T-helper 2 cell (primary cell): ENCODE measurements at regions not wholly inside any gene's neighbourhood (a gene's known extent, or its start where the extent isn't known, plus 50 kb on each side); places are given as distances from the start of the nearest gene placed in this dataset.

Experiments
- DNase-seq, 5 experiments: peaks; one replicate each; pipeline versions ENCODE4 v3.0.0 to v3.0.0-alpha.2; 2012 to 2022

DNA sequence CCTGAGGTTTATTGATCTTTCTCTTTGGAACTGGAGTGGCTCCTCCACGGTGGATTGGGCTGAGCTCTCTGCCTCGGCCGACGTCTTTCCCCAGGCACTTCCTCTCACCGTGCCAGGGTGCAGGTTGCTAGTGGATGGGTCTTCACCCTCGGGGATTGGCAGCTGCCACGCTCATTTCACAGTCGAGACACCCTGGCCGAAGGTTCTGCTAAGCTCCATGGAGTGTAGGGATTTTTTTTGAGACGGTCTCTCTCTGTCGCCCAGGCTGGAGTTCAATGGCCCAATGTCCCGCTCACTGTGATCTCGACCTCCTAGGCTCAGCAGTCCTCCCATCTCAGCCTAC lies 280.8 kb downstream of the SEC14L1 start:
- no peak for DNase-seq

DNA sequence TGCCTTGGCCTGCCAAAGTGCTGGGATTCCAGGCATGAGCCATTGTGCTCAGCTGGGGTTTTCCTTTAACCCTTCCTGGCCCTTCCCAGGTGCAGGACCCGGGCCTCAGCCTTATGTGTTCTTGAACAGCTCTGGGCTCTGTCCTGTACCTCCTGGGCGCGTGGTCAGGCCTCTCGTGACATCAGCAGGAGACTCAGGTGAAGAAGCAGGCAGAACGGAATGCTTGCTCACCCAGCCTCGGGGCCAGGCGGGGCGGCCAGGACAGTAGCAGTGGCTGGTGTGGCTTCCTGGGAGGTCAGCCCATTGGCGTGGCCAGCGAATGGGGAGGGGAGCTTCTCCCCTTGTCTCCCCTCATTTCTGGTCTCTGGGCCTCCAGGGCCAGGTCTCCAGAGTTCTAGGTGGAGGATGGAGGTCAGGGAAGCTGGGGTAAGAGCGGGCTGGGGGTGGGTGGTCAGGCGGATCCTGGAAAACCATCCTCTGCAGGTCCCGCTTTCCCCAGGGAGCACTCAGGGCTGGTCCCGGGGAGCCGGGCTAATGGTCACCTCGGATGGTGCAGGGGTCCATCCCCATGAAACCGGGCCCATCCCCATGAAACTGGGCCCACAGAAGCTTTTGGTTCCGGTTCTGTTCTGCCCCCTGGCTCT lies 281.5 kb downstream of the SEC14L1 start:
- DNase-seq: no peak

DNA sequence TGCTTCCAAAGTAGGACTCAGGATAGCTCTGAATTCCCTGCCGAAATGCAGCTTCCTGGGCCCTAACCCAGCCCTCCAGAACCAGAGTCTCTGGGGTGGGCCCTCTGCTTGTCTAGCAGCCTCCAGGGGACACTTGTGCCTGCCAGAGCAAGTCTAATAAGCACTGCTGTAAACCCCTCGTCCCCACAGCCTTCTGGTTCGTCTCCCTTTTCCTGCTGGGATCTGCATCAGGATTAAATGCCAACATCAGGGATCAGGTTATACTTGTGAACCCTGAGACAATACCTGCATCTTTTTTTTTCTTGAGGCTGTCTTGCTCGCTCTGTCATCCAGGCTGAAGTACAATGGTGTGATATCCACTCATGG lies 282.0 kb downstream of the SEC14L1 start:
- no peak for DNase-seq

DNA sequence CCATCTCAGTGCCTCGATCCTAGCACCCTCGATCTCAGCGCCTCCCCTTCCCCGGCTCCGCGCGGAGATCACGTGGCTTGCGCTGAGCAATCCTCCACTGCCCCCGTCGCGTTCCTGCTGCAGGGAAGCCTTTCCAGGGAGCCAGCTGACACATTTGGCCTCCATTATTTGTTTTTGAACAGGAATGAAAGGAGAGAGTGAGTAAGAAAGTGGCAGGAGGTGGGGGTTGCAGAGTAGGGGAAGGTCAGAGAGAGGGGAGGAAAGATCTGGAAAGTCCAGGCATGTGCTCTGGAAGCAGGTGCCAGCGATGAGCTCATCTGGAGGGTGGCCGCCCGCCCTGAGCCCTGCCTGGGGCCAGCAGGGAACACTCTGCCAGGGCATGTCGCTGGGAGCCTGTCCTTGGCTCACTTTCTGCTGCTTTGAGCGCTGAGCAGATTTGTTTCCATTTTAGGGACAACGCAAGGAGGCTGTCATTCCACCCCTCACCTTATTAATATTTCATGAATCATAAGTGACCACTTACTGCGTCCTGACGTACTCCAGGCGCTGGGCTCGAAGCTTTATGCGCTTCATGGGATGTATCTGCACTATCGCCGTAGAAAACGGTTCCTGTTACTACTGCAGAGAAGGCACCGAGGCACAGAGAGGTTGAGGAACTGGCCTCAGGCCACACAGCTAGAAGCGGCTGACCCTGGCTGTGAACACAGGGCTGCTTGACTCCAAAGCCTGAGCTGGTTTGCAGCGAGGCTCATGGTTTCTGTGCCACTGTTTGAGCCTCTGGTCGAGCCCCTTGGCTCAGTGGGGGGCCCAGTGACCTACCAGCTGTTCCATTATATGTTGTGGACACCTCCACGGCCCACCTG lies 283.1 kb downstream of the SEC14L1 start:
- DNase-seq: no peak

DNA sequence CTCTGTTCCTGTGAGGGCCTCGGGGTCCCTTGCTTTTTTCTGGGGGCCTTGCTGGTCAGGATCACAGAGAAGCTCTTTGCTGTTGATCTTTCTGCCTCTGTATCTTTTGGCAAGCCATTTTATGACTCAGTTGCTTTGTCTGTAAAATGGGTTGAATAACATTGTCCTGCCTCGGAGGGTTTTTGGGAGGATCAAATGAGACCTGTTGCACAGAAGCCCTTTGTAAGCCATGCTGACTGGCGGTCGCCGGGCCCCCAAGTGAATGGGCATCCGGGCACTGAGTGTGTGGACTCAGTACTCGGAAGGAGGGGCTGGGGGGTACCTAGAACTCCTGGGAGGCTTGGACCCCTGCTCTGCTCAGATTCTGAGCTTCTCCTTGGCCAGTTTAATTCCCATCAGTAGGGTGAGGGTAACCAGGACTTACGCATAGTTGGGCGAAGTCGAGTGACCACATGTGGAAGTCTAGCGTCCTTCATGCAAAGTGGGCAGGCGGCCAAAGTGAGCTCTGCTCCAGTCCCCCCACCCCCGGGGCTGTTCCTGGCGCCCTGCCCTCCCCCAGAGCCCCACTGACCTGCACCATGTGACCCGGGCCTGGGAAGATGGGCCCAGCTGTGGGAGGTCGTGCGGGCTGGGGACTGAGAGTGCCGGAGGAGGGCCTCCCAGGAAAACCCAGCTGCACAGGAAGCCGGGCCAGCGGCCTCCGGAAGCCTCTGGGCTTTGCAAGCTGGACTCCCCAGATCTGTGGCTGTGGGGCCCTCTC lies 284.0 kb downstream of the SEC14L1 start:
- DNase-seq: no peak

DNA sequence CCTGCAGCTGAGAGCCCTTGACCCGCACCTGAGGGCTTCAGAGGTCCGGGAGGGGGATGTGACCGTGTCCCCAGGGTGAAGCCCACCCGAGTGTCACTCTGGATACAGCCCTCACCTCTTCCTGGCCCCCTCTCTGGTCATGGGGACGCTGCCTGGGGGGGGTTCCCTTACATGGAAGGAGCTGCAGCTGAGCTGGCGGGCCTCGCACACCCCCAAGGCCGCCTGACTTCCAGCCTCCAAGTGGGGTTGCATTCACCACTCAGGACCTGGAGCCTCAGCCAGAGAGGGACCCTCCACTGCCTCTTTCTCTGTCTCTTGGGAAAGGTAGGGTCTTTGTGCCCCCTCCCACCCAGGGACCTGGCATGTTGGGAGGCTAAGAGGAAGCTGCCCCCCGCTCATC lies 284.6 kb downstream of the SEC14L1 start:
- no peak for DNase-seq

DNA sequence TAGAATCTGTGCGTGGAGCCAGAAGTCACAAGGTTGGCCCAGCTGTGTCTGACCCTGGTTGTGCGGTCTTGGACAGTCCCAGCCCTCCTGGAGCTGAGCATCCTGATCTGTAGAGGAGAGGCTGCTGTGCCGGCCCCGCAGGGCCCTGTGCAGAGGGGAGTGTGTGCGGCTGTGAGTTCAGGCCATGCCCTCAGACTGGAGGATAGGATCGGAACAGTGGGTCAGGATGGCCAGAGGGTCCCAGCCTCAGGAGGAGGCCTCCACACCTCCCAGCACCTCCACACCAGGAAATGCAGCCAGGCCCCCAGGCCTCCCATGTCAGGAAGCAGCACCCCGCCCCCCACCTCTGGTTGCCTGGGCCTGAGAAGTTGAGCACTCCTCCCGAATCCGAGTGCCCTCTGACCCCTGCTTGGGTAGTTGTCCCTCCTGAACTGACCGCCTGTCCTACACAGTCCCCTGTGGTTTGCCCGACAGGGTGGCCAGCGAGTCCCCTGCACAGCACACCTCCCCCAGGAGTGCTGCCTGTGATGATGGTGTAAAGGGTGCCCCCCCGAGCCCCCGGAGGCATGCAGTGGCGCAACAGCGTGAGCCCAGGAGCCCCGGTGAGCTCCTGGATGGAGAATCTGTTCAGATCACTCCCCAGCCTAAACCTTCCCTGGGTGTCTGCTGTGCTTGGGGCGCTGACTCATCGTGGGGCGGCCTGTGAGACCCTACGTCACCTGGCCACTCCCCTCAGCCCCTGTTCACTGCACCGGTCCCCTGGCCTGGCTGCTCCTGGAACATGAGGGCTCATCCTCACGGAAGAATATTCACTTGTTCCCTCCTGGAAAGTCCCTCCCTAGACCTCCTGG lies 285.2 kb downstream of the SEC14L1 start:
- peak in 1 of 5 experiments; percentile 51 for DNase-seq

DNA sequence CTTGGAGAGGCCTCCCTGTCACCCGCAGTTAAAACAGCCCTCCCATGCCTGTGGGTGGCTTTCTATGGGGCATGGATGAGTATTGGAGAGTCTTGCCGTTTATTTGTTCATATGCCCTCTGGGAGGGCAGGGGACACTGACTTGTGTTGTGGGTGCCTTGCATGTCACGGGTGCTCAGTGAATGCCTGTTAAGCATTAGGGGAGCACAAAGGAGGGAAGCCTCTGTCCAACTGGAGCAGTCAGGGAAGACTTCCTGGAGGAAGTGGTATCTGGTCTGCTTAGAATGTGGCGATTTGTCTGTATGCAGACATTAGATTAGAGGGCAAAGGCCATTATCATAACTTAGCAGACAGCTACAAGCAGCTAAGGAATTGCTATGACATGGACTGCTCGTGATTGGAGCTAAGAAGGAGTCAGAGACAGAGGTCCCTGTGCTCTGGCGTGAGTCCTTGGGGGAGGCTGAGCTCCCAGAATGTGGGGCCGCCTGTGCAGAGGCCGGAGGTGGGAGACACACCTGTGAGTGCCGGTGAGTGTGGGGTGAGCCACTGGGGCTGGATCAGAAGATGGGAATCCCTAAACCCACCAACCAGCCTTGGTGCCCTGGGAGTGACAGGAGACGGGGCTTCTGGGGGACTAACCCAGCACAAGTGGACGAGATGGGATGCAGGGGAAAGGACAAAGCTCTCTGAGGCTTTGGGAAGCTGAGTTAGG lies 286.1 kb downstream of the SEC14L1 start:
- no peak for DNase-seq

DNA sequence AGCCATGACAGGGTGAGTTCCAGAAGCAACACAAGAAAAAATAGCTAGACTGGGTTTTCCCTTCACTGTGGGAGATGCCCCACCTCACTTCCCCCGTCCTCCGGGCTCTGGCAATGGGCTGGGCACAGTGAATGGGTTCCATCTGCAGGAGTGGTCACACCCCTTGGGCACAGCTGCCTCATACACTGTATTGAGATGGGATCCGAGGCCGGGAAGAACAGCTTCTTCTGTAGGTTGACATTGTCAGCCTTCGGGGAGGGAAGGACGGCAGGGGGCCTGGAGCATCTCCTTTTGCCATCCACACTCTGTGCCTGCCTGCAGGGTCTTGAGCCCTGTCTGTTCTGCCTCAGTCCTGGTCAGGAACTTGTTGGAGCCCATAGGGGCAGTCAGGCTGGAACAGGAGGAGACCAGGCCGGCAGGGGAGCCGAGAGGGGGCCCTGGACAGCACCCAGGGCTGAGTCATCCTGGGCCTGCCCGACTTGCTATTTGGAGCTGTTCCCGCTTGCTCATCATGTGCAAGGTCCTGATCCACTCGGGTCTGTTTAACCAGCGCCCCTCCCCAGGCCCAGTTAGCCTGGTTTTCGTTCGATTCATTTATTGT lies 286.7 kb downstream of the SEC14L1 start:
- no peak for DNase-seq

DNA sequence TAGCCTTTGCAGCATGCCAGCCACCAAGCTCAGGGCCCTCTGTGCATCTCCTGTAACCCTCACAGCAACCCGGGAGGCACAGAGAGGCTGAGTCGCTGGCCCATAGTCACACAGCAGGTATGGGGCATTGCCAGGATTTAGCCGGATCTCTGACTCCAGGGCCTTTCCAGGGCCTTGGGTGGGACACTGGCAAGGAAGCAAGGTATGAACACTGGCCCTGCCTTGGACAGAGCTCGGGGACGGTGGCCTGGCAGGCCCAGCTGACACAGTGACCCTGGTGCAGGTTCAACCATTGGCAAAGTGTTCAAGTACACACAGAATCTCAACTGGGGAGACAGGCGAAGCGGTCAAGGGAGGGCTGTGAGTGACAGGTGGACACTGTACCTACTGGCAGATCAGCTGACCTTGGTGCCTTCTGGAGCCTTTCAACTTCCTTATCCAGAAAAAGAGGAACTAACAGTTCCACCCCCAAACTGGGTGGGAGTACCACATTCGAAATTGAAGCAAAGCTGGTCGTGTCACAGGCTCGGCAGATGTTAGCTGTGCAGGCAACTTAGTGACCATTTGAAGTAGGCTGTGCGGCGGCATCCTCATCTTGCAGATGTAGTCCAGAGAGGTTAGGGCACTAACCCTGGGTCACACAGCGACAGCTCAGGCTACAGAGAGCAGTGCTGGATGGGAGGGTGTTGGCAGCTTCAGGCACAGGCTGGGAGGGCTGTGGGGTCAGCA lies 287.4 kb downstream of the SEC14L1 start:
- no peak for DNase-seq

DNA sequence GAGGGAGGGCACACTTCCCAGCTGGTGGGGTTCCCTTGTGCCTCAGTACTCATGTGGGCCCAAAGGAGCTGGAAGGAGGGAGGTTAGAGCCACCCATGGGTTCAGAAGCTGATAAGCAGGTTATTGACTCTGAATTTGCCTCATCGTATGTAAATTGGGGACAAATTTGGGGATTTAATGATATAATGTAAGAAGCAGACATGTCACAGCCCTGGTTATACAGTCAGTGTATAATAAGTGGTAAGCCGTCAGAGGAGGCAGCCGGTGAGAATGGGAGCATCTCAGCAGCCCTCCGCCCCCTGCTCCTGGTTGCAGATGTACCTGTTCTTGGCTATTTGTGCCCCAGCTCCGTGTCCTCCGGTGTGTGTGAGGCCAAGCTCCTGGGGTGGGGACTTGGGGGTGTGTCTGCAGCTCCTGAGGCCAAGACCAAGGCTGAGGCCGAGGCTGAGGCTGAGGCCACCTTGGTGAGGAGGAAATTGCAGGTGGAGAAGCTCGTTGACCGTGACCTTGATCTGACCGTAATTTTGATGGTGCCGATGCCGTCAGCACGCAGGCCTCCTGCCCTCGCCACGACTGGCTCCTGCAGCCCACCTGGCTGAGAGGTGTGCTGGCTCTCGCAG lies 288.1 kb downstream of the SEC14L1 start:
- no peak for DNase-seq

DNA sequence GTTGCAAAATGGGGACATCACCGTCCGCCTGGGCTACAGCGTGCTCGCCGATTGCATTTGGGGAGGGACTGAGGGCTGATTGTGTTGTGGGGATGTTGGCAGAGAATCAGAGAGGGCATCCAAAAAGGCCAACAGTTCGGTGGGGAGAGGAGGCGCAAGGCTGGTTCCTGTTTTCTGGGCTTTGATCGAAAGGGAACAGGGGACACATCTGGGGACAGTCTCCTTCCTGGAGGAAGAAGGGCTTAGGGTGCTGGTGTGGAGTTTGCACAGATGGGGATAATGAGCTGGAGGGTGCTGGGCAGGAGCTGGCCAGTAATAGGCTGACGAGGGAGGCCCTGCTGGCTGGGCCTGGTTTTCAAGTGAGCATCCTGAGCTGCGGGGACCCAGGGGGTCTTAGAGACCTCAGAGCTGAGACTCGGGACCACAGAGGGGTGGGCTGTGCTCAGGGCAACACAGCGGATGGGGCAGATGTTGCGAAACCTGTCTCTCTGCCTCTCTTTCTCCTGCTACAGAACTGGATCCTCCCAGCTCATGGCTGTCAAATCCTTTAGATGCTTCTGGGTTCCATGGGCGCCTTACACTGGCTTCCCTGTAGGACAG lies 288.7 kb downstream of the SEC14L1 start:
- DNase-seq: no peak

DNA sequence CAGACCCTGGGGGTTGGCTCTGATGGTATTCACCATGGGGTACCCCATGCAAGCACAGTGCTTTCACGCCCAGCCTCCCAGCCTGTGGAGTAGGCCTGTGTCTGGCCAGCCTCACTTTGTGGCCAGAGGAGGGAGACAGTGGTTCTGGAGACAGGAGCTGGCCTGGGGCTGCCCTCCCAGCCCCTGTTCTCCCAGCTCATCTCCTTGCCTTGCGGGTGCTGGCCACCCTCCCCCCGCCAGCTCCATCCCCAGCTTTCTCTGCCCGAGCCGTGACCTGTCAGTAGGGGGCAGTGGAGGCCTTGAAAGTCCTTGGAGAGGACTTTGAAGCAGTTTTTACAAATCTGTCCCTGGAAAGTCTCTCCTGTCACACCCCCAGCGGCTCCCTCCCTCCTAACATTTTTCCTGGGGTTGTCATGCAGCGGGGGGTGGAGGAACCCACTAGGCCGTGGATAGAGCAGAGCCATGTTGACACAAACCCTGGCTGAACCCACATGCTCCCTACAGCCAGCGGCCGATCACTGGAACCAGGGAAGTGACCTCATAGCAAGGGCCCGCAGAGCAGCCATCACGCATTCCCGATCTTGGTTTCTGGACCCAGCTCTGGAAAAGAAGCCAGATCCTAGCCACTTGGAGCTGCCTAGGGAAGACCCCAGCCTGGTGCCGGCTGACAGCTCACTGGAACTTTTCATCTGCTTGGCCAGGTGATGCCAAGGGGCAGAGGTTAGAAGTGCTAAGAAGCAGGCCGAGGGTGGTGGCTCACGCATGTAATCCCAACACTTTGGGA lies 289.4 kb downstream of the SEC14L1 start:
- peak; percentile 57 to 82 (median 76) for DNase-seq

DNA sequence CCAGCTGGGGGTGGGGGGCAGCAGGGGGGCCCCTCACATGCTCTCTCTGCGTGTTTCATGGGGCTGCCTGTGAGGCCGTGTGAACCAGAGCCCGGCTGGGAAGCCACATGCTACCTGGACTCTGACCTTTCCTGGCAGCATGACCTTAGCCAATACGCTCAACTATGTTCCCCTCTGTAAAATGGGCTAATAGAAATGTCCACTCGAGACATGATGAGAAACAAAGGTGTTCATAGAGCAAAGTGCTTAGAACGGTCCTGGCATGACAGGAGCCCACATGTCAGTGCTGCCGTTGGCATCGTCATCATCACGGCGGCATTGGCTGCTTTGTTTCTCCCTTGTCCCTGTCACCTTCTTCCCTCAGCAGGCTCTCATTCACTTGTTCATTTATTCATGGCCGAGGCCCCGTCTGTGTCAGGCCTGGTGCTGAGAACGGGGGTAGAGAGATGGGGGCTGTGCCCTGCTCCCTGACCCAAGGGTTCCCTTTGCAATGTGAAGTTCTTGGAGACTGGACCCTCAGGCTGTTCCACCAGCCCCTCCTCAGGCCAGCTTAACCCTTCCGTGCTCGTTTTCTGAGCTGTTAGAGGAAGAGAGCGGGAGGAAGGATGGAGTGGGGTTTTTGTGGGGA lies 291.4 kb downstream of the SEC14L1 start:
- DNase-seq: no peak

DNA sequence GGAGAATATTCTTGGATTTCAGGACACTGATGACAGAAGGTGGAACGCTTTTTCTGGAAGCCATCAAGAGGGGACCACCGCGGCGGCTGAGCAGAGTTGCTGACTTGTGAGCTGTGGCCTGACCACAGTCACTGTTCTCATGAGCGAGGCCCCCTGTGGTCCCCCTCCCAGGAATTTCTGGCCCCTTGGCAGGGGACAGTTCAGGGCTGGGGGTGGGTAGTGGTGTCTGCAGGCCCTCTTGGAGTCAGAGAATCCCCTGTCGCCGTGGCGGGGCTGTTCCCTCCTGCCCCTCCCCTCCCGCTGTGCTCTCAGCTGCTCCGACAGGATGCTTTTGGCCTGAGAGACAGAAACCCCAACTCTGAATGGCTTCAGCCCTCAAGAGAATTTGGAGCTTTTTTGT lies 292.0 kb downstream of the SEC14L1 start:
- DNase-seq: no peak

DNA sequence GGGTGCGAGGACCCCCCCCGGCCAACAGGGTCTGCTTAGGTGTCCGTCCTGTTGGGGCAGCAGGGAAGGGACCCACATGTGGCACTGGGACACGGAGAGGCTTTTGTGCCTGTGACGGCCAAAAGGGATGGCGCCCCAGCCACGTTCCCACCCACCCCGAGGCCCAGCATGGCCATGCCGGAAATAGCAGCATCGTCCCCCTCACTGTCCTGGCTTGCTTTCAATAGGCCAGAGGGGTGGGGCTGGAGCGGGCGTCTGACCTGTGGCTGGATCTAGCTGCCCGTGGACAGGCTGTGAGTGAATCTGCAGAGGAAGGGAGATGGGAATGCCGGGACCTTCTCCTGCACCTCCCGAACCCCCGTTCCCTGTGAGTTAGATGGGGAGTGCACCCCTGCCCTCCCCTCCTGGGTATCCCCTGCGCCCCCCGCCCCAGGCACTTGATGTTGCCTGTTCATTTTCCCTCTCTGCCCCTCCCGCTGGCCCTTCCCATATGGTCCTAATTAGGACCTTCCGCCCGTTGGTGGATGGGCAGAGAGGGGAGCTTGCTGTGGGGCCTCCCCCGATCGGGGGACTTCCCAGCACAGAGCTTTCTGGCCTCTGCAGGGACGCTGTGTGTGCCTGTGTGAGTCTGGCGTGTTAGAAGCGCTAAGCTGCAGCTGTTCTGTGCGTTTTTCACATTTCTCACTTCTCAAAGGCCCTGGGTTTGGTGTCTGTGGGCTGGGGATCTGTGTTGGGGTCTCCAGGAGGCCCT lies 292.8 kb downstream of the SEC14L1 start:
- peak in 1 of 5 experiments; percentile 63 for DNase-seq

DNA sequence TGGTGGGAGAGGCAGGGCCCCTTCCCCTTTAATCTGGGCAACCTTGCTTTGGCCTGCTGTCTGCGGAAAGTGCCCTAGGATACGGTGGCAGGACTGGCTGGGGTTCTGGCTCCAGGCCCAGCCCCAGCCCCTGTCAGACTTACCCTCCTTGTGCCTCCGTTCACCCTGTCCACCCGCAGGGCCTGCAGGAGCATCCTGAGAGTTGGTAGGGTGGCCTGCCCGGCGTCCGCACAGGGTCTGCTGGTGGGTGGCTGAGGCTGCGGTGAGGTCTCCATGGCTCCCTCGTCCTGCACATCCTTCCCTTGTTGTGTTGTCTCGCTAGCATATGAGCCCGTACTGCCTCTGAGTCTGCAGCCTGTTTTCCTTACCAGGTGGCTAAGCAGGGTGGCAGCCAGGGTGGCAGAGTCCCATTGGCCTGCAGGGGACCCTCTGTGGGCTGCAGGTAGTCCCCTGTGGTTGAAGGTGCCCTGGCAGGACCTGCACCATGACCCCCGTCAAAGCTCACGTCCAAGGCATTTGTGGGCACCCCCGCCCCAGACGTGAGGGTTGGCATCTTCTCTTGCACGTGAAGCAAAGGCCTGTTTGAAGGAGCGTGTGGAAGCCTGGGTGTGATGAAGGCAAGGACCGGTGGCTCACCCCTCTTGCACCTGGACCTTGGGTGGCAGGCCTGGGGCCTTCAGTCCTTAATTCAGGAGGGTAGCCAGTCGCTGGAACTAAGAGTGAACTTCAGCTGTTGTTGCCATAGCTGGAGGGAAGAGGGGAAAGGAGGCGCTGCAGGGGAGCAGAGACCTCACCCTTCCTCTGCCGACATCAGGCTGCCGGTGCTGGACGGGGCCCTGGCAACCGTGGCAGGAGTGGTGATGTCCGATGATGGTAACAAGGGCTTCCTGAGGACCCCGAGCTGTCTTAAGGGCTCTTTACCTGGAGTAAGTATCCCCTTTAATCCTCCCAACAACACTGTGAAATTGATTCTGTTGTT lies 293.7 kb downstream of the SEC14L1 start:
- no peak for DNase-seq
